ENCODE measurements at regions not wholly inside any gene's neighbourhood (a gene's known extent, or its start where the extent isn't known, plus 50 kb on each side); places are given as distances from the start of the nearest gene placed in this dataset.

DNA sequence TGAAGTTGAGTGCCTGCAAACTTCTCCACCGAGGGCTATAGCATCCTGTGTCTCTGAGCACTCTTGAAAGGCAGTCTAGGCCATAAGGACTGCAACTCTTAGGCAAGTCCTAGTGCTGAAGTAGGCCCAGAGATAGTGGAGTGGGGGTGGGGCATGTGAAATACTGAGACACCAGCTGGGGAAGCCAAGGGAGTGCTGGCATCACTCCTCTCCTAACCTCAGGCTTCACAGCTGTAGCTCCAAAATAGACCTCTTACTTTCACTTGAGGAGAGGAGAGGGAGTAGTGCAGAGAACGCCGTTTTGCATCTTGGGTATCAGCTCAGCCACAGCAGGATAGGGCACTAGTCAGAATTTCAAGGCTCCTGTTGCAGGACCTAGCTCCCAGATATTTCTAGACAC, 56.2 kb upstream of the CYSLTR1 start:
- TF ChIP-seq EZH2 (IDR thresholded peaks at IDR 0.05; ENCODE audit: low read length), result no peak
- TF ChIP-seq, protein P1, sequence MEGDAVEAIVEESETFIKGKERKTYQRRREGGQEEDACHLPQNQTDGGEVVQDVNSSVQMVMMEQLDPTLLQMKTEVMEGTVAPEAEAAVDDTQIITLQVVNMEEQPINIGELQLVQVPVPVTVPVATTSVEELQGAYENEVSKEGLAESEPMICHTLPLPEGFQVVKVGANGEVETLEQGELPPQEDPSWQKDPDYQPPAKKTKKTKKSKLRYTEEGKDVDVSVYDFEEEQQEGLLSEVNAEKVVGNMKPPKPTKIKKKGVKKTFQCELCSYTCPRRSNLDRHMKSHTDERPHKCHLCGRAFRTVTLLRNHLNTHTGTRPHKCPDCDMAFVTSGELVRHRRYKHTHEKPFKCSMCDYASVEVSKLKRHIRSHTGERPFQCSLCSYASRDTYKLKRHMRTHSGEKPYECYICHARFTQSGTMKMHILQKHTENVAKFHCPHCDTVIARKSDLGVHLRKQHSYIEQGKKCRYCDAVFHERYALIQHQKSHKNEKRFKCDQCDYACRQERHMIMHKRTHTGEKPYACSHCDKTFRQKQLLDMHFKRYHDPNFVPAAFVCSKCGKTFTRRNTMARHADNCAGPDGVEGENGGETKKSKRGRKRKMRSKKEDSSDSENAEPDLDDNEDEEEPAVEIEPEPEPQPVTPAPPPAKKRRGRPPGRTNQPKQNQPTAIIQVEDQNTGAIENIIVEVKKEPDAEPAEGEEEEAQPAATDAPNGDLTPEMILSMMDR (optimal IDR thresholded peaks at IDR 0.05 in 1 of 3, IDR thresholded peaks at IDR 0.05 in 1 of 3, conservative IDR thresholded peaks at IDR 0.05 in 1 of 3; ENCODE audit: extremely low read depth in 1 of 3, insufficient read depth in 2 of 3, low read length in 3 of 3), result no peak

Measured in keratinocyte (primary cell).